PFSK-1 (cell line): ENCODE measurements at regions not wholly inside any gene's neighbourhood (a gene's known extent, or its start where the extent isn't known, plus 50 kb on each side); places are given as distances from the start of the nearest gene placed in this dataset.

ENCODE experiments used
- FOXP2 ChIP-seq: optimal IDR thresholded peaks from 2 replicates; pipeline ENCODE3; 2011; ENCODE audit warnings: borderline replicate concordance, control low read depth, inconsistent platforms; ENCODE audit not compliant: insufficient read depth; ENCODE audit errors: extremely low read length, extremely low read depth
- POLR2AphosphoS5 ChIP-seq: IDR thresholded peaks from 2 replicates; pipeline ENCODE4 v1.6.1; 2012; ENCODE audit warnings: low read depth, mild to moderate bottlenecking, control low read depth, low read length, moderate library complexity
- REST ChIP-seq, 2 experiments: IDR thresholded peaks; 2 replicates each; pipeline versions ENCODE4 v1.6.1 to v1.8.0; 2011 to 2012; ENCODE audit warnings: low read depth in 2 of 2, low read length in 2 of 2, control low read depth in 1 of 2, inconsistent platforms in 1 of 2, mild to moderate bottlenecking in 1 of 2, moderate library complexity in 1 of 2; ENCODE audit not compliant: insufficient read depth in 1 of 2
- SIN3A ChIP-seq: IDR thresholded peaks from 2 replicates; pipeline ENCODE4 v1.6.1; 2012; ENCODE audit warnings: mild to moderate bottlenecking, low read length, moderate library complexity, borderline replicate concordance; ENCODE audit not compliant: insufficient read depth
- TAF1 ChIP-seq: IDR thresholded peaks from 2 replicates; pipeline ENCODE4 v1.6.1; 2012; ENCODE audit warnings: low read length, control low read depth, borderline replicate concordance; ENCODE audit not compliant: insufficient read depth

GRCh38 chr10:83886871-83887270 lies 252.4 kb upstream of the GHITM start:
- TF ChIP-seq REST (IDR thresholded peaks at IDR 0.05; ENCODE audit: insufficient read depth in 1 of 2, low read depth in 2 of 2, low read length in 2 of 2) (no peak), POLR2AphosphoS5 (no peak)

- TF ChIP-seq SIN3A (no peak), REST (IDR thresholded peaks at IDR 0.05; ENCODE audit: insufficient read depth in 1 of 2, low read depth in 2 of 2, low read length in 2 of 2) (no peak), POLR2AphosphoS5 (no peak), FOXP2 (no peak), TAF1 (no peak)
Observed at GRCh38 chr10:83892737-83893136, 246.6 kb upstream of the GHITM start.

DNA sequence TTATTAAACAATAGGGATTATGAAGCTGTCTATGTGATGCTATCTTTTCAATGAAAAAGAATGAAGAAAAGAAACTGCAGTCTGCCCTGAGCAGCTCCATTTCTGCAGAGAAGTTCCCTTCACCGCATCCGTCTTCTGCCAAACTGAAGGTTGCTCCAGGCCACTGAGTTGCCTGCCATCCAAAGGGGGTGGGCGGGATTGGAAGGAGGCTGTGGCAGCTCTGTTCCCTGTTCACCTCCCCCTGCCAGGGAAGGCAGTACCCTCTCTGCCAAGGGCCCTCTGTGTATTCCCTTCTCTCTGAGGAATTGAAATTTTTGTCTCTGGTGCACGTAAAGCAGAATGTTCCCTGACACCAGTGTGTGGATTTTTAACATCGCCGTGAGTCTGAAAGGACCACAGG lies 243.1 kb upstream of the GHITM start:
- TF ChIP-seq POLR2AphosphoS5 (no peak), REST (IDR thresholded peaks at IDR 0.05; ENCODE audit: insufficient read depth in 1 of 2, low read depth in 2 of 2, low read length in 2 of 2) (no peak), SIN3A (no peak), TAF1 (no peak), FOXP2 (no peak)

GRCh38 chr10:83897626-83898025 lies 241.7 kb upstream of the GHITM start:
- TF ChIP-seq REST (IDR thresholded peaks at IDR 0.05; ENCODE audit: insufficient read depth in 1 of 2, low read depth in 2 of 2, low read length in 2 of 2) = no peak
- no peak for TF ChIP-seq POLR2AphosphoS5
- TF ChIP-seq FOXP2 = no peak

DNA sequence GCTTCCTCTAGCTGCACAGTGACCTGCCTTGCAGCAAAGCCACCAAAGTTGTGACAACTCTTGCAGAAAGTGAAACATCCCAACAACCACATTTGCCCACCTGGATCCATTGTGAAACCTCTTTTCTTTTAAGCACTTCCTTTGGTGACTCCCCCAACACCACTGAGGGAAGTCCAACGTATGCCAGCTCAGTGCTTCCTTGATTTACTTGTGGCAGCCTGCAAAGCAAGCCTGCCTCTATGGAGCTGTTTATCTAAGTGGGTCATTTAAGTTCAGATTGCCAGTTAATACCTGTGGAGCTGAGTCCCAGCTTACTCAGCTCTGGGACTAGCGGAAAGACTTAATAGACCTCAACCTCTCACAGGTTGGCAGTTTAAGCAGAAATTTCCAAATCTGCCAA lies 230.8 kb upstream of the GHITM start:
- no peak for TF ChIP-seq REST (IDR thresholded peaks at IDR 0.05; ENCODE audit: insufficient read depth in 1 of 2, low read depth in 2 of 2, low read length in 2 of 2)
- no peak for TF ChIP-seq FOXP2
- TF ChIP-seq TAF1 = no peak
- TF ChIP-seq POLR2AphosphoS5 = no peak
- TF ChIP-seq SIN3A = no peak
